GM21515 (cell line): ENCODE measurements at regions not wholly inside any gene's neighbourhood (a gene's known extent, or its start where the extent isn't known, plus 50 kb on each side); places are given as distances from the start of the nearest gene placed in this dataset.

ENCODE experiments used
- ATAC-seq: cut with Tn5 transposase; IDR thresholded peaks from one replicate; pipeline ENCODE4 v1.9.1; 2021; ENCODE audit not compliant: unreplicated experiment

DNA sequence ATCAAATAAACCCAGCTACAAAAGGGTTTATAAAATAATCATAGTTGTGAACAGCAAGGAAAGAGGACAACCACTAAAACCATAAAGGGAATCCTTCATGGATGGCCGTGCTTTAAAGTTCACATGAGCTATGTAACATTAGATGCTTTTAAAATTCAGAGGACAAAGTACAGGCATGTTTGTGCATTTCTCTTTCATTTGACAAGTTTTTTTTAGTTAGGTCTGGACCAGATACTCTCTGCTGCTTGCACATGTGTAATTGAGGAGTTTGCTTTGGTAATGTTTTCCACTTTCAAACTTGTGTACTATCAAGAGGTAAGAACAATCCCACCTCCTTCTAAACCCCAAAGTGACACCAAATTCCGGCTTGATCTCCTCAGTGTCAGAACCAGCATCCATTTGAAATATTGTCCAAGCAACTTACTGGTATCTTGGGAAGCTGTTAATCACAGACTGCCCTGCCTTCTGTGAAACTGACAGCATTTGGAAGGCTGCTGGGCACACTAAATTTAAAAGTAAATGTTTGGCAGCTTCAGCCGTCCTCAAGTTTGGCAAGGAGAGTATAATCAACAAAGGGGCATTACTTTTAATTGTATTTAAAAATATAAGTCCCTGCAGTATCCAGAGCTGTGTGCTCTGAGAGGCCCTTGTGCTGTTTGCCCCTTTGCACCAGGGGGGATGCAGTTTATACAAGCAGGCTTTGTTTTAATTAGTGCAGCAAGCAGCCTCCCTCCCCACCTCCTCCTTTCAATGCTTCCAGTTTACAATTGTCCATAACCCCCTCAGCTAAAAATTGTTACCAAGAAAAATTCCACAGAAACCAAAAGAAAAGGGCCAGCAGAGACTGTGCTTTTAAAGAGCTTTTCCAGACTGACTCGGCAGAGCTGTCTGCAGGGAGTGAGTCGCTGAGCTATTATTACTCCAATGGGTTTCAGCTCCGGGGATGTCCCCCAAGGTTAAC is 328.3 kb upstream of the MPDZ start:
- ATAC-seq, result no peak

DNA sequence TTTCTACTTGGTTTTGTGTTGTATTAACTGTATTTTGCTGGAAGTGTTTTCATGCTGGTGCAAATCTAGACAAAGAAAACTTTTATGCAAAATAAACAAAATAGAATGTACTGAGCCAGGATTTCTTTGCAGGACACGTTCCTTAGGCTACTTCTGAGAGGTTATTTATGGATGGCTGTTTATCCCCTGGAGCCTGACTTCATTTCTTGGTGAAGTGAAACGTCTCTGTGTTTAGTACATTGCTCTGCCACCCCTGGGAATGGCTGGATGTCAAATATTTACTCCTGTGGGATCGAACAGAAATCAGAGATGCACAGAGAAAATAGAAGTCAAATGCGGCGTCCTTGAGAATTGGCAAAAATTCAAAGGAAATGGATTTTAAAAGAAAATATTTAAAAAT is 327.1 kb upstream of the MPDZ start:
- no peak for ATAC-seq

DNA sequence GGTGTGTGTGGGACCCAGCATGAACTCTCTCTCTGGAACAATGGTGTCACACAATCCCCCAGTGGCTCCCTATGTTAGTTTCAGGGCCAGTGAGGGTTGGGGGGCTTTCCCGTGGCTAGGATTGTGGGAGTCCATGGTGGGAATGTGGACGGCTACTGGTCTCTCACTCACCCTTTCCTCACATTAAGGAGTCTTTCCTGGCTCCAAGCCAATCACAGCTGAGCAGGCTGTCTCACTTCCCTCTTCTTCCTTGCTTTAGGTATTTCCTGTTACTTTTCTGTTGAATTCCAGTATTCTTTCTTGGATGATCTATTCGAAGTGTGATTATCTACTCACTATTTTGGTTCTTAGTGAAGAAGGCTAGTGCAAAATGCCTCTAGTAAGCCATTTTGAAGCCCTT is 324.4 kb upstream of the MPDZ start:
- no peak for ATAC-seq

DNA sequence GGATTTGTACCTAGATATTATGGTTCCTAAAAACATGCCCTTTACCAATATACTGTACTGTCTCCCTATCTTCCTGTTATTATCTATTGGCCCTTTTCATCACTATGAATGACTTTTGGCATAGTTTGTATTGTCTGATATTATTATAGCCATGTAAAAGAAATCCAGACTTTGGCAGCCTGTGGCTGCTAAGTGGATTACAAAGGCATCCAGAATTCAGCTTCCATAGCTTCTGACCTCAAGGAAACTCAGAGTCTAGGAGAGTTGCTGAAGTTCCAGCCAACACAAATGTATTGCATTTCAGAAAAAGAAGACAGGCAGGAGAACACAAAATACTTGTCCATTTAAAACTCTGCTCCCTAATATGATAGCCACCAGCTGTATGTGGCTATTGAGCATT is 319.2 kb upstream of the MPDZ start:
- no peak for ATAC-seq

DNA sequence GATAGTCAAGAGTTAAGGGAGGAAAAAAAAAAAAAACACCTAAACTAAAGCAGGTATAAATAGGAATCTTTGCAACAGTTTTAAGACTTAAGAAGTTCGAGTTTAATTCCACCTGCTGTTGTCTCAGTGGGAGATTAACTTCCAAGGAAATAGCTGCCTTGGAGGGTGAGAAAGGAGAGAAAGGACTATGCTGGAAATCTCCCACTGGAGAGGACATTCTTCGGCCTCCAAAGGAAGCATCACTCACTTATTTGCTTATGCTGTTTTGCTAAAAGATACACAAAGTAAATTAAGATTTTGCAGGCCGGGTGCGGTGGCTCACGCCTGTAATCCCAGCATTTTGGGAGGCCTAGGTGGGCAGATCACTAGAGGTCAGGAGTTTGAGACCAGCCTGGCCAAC is 317.9 kb upstream of the MPDZ start:
- ATAC-seq, result no peak

DNA sequence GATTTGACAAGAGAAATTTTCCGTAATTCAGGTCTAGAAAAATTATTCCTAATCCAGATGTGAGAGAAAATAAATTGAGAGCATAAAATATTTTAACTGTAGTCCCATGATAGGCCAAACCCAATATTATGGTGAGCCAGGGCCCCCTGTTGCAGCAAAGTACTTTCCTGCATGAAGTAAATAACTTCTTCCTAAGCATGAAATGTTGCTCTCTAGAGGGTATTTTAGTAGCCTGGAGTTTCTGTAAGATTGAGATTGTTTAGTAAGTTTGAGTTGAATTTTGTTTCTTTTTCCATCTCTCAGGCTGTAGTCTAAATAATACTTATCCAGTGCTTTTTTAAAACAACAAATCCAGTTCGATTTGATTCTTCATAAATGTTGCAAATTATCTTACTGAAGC is 317.5 kb upstream of the MPDZ start:
- ATAC-seq, result no peak

DNA sequence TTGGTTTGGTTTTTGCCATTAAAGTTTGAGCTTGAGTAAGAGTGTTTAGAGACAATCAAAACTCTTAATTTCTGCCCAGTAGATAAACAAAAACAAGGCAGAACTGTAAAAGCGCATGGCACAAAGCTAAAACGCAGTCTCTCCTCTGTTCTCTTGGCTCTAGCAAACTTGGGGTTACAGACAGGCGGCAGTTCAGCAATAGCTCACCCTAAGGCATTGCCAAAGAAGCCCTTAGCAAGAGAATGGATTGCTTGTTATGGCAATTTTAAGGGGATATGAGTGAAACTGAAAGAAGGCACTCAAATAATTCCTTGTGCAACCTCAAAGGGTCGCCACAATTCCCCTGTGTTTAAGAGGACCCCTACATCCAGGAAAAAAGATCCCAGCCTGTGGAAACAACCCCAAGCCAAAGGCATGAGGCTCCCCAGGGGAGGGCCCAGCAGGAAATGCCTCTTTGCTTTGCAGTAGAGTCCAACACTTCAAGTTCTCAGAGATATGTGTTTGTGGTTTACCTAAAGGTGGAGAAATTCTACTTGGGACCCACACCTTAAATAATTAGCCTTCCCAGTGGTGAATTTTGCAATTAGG is 317.0 kb upstream of the MPDZ start:
- ATAC-seq, result no peak

DNA sequence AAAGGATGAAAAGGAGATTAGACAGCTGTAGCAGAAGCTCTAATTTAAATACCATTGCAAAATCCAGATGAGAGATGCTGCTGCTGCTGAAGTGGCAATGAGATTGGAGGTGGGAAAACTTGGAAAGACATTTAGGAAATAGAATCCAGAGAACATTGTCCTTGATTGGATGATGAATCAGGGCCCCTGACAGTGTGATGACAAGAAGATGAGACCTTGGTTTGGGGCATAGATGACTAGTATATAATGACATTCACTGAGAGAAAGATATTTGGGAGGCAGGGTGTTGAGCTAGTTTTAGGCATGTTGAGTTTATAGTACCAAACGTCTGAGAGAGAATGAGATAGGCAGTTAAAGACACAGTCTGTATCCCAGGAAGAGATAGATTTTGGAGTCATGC is 311.5 kb upstream of the MPDZ start:
- no peak for ATAC-seq

DNA sequence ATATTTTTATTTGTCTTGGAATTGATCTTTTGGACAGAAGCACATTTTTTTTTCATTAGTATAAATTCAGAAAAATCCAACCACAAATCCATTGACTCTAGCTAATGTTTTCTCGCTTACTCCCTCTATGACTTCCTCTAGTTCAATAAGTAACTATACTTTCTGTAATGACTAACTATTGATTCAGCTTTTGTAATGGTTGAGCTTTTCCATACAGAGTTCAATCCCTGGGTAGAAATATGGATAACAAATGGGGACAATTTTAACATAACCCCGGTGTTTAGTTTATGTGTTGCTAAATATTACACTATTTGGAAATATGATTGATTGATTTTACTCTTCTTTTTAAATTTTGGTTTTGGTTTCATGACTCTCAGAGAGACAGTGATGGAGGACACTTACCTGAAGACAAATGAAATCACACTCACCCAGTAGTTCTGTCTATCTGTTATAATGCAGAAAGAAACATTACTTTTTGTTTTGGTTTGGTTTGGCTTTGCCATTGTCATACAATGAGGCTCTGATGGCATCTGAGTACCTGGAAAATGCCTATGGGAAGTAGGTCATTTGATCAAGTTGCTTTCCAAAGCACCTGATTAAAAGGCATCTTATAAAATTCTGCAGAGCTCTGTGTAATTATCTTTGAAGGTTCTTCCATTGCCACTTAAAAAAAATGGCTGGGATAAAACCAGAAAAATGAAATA is 309.7 kb upstream of the MPDZ start:
- no peak for ATAC-seq

DNA sequence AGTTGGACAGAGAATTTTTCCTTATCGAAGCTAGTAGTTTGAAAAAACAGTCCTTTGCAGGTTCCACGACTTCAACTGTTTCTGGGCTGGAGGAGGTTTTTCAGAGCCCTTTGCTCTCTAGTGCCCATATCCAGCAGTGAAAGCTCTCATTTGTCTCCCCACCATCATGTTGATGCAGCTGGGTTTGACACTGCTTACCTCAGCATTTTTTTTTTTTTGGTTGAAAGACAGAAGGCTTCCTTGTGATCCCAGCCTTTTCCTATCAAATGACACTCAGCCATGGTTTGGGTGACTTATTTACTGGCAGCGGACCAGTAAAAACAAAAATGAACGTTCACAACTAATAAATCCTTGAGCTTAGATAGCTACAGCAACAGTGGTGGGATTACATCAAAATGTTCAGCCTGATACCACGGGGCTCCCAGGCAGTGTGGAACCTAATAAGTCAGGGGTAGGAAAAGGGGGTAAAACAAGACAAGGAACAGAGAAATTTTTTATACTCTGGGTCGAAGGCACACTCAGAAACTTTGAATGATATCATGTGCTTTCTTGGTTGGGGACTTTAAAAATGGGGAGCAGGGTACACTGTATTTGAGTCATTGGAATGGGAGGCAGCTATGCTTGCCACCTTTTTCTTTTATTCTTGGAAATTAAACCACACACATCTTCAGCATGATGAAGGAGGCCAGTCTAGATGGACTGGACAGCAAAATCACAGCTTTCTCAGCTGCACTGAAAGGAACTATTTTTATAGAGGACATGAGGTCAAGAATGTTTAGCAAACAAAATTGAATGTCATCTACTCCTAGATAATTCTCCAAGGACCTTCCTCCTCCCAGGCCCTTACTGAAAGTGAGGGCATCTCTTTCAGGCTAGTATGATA is 308.9 kb upstream of the MPDZ start:
- no peak for ATAC-seq

DNA sequence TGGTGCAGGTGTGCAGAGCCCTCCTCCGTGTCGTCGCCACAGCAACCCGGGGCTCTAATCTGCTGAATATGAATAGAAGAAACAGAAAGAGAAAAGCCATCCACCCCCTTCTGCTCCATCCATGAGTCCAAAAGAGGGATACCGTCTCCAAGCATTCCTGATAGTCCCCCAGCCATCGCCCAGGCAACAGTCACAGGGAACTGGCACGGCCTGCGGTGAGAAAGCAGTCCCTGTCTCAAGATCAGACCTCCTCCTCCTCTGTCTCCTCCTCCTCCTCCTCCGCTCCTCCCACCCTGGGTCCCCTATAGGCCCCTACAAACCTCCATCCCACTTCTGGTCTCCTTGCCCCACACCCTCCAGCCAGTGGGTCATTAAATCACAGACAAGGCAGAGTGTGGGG is 308.1 kb upstream of the MPDZ start:
- ATAC-seq, result no peak

DNA sequence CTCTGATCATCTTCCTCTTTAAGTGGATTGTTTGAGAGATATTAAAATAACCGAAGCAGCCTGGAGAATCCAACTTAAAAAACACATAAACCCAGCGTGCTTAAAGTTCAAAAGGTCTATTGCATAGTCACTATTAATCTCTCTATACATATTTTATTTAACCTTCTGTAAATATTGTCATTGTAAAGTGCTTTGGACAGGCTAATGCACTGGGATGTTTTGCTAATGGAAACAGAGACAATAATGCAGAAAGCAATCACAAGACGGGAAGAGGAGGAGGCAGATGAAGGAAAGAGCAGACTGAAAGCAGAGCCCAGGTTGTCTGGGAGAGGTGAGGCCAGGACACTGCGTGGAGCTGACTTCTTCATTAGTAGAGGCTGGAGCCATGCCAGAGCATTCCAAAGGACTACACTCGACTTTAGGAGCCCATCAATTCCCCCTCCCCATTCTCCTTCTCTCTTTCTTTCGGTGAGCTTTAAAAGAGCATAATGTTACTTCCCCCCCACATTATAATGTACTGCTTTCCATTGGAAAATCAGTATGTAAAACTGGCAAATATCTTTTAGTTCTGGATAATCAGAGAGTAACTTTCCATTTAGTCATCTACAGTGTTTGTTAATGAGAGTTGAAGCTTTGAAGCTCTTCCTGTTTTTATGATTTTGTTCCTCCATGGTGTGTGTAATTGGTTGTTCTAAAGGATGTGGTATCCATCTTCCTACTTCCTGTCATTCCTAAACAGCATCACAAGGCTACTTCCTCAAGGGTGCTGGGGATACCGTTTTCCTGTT is 307.3 kb upstream of the MPDZ start:
- no peak for ATAC-seq

DNA sequence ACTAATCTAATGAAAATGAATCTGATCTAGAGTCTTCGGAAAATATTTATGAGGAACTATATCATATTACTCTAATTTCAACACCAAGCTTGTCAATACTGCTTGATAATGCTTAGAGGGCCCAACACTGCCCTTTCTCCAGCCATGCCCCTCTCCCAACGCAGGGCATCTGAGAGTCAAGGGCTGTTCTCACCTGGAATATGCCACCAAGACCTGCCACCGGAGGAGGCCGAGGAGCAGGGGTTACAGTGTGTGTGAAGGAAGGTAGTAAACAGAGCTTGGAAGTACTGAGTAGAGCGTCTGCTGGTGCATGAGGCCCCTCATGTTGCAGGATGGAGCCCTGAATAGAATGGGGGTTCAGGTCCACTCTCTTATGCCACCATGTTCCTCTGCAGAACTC is 301.3 kb upstream of the MPDZ start:
- no peak for ATAC-seq

DNA sequence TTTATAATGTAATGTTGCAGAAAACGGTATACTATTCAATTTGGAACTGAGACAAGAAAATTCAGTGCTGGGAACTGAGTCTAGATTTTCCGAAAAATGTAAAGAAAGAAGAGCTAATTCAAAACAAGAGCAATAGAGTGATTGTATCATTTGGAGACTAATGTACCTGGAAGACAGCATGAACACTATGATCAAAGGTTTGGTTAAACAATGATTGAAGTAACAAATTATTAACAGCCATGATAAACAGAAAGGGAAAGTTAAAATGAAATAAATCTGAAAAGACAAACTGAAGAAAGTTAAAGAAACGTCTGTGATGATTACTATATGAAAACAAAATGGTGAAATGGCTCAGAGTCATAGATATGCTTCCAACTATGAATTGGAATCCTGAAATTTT is 300.6 kb upstream of the MPDZ start:
- ATAC-seq, result no peak

DNA sequence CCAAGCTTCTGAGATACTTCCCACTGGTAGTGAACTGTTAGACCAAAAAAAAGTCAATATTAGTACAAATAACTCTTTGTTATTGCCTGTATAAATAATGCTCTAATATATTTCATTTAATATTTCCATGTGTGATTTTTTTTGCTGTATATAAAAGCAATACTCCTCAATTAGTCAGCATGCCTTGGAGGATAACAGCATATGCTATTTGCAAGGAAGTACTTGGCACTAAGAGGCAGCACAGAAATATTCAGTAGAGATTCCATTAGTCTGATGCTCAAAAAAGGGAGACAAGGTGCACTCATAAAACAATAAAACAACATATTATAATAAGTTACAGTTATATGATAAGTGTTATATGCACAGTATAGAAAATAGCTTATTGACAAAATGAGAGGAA is 296.6 kb upstream of the MPDZ start:
- ATAC-seq, result no peak

DNA sequence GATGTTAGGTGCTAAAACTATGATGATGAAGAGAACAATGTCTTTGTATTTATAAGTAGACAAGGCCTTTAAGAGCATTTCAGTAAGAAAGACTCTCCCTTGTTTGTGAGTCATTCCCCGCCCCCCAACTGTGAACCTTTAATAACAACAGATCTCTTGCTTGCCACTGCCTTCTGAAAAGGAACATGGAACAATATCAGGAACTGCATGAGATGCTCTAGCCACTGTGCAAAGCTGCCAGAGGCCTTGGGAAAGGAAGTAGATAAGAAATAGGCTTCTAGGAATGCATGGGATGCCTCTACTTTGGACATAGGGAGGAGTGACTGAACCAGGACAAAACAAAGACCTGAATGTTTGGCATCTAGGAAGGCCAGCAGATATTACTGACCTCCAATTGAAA is 296.1 kb upstream of the MPDZ start:
- no peak for ATAC-seq

DNA sequence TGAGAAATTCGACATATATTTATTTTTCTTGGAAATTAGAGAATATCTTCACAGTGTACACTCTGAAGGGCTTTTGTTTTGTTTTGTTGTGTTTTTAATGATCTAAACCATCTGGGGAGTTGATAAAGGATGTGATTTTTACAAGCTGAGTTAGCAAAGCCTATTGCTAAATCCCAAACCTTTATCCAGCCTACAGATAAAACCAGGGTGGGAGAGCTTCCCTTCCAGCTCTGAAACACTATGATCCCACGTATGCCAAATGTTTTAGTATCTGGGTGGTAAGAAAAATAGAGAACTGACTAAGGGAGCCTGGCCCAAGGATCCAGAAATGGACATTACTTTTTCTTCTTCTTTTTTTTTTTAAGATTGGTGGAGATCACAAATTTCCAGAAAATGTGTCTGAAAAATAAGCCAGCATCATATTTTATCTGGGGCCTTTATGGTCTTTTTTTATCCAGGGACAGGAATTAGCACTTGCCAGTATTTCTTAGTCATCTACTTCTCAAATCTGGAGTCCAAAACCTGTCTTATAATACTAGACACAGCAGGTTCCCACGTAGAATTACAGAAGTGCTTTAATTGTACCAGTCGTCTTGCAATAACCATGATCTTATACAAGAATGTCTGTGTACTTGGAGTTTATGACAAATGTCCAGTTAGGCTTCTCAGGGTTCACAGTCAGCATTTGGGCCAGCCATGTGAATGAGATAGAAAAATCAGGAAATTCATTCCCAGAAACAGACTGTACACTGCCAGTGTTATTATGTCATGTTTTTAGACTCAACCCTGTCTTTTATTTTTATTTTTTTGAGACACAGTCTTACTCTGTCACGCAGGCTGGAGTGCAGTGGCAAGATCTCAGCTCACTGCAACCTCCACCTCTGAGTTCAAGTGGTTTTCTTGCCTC is 290.8 kb upstream of the MPDZ start:
- ATAC-seq, result no peak

DNA sequence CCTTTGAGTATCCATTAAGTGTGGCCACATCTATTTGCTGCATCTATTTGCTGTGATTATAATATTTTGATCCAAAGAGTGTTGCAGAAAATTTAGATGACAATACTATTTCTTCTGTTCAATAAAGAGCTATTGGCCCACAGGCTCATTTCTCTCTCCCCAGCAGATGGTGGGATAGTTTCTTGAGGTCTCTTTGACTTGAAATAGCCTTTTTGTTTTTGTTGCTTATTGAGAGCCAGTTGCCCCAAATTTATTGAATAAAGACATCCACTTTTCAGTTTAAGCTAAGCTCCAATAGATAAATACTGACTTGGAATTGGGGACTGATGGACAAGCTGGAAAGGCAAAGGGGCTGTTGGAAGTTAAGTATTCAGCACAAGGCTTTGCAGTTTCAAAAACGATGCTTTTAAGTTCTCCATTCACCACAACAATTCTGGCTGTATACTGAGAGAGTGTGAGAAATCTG is 290.1 kb upstream of the MPDZ start:
- no peak for ATAC-seq
